HG03439 (cell line): ENCODE measurements at regions not wholly inside any gene's neighbourhood (a gene's known extent, or its start where the extent isn't known, plus 50 kb on each side); places are given as distances from the start of the nearest gene placed in this dataset.
"Not testable (repeated sequence)": the region's sequence is repeated elsewhere in the genome, so short reads cannot be mapped to it uniquely, and the experiment has no call there.

Experiments used
- ATAC-seq: cut with Tn5 transposase; IDR thresholded peaks from one replicate; pipeline ENCODE4 v1.9.1; 2021; ENCODE audit warnings: mild to moderate bottlenecking, moderate library complexity; ENCODE audit not compliant: unreplicated experiment

DNA sequence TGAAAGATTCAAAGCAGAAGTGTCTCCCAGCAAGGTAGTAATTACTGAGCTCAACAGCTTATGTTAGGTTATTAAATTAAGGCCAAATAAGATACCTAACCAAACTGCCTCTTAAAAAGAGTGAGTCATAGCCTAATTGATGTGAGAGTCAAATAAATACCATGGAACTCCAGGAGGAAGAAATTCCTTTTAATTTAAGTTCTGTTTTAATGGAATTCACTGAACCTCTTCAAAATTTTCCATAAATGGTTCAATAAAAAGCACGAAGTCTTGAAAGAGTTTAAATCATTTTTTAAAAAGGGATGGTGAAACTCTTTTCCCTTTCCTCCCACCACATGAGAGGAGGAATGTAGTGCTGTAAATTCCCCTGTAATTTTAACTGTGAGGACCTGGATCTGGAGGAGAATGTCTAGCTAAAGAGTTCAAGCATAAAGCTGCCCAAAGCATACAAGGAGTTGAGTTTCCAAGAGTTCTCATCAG, 180.8 kb upstream of the MMADHC start:
- ATAC-seq = no peak

DNA sequence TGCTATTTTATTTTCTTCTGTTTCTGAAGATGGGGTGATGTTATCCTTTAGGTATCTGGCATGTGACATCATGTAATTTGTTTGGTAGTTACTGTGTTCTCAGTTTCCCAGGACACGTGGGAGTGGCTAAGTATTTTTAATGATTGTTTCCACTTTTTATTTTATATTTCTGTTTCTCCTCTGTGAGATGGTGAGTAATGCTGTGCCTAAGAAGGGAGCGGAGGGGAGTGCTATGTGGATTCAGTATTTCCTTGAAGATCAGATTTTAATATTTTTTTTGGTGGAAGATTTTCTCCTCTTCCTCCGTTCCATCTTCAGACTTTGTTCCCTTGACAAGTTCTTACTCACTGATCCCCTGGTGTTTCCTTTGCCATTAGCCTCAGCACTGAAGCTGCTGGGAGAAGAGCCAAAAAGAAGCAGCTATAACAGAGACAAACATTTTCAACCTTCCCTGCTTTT, 180.0 kb upstream of the MMADHC start:
- ATAC-seq = no peak

DNA sequence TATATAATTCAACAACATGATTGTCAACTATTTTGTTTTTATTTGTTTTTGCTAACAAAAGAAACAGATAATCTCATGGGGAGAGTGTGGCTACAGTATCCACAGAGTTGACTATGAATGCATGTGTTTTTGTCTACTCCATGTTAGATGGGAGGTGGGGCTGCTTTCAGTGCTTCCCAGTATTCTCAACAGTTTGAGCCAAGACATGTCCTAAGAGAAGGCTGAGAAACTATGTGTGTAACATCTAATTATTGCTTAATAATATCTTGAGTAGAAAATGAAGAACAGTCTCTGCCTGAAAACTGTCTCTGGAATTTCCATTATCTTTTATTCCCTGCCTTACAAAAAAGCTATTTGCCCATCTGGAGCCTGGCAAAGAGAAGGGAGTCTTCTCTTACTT, 178.8 kb upstream of the MMADHC start:
- ATAC-seq = no peak

DNA sequence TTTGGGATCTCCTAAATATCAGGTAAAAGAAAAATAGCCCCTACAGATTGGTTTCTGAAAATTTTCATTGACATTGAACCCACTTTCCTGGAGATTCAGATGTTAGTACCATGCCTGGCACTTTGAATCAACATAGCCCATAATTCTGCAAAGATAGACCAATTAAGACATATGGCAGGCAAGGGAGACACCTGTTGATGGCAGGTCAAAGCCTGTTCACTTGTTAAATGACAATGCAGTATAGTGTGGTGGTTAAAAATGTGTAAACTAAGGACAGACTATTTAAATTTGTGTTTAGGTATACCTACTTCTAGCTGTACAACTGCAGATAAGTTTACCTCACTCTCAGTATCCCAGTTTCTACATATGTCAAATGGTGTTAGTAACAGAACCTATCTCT, 178.1 kb upstream of the MMADHC start:
- no peak for ATAC-seq

DNA sequence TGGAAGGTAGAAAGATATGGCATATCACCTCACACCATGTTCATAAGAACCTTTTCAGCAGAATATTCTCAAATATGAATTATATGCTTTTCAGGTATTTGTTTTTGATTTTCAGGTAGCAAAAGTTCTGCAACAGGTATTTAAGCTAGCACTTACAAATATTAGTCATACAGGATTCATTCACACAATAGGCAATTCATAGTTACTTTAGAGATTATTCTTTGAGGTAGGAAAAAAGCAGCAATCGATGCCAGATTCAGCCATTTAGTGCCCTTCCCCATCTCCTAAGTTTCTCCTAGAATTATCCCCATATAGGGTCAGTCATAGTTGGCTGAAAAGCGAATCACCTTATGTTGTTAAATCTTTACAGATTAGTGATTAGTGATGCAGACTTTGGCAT, 177.4 kb upstream of the MMADHC start:
- no peak for ATAC-seq

DNA sequence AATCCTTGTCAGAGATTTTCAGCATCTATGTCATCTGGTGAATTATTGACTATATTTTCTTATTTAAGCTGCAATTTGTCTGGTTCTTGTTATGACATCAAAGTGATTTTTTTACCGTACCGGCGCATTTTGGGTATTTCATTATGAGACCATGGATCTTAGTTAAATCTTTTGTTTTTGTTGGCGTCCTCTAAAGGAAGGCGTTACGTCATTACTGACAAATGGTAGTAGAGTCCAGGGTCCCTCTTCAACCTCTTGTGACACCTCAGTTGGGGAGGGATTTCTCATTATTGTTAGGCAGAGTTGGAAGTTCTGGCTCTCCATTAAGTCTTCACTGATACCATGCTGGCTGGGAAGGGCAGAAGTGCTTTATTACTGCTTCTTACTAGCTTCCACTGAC, 175.8 kb upstream of the MMADHC start:
- ATAC-seq = no peak

DNA sequence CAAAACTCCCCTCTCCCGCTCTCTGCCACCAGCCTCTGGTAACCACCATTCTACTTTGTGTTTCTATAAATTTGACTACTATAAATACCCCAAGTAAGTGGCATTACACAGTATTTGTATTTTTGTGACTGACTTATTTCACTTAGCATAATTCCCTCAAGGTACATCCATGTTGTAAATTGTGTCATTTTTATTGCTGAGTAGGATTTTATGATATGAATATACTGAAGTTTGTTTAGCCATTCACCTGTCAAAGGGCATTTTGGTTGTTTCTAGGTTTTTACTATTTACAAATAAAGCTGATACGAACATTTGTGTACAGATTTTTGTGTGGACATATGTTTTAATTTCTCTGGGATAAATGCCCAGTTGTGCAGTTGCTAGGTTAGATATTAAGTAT, 174.0 kb upstream of the MMADHC start:
- no peak for ATAC-seq

DNA sequence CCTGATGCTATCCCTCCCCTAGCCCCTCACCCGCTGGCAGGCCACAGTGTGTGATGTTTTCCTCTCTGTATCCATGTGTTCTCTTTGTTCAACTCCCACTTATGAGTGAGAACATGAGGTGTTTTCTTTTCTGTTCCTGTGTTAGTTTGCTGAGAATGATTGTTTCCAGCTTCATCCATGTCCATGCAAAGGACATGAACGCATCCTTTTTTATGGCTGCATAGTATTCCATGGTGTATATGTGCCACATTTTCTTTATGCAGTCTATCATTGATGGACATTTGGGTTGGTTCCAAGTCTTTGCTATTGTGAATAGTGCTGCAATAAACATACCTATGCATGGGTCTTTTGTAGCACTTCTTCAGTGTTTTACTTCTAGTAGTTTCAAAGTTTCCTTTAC, 171.8 kb upstream of the MMADHC start:
- ATAC-seq = not testable (repeated sequence)

DNA sequence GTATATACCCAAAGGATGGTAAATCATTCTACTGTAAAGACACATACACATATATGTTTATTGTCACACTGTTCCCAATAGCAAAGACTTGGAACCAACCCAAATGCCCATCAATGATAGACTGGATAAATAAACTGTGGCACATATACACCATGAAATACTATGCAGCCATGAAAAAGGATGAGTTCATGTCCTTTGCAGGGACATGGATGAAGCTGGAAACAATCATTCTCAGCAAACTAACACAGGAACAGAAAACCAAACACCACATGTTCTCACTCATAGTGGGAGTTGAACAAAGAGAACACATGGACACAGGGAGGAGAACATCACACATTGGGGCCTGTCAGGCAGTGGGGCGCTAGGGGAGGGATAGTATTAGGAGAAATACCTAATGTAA, 167.1 kb upstream of the MMADHC start:
- ATAC-seq = not testable (repeated sequence)

DNA sequence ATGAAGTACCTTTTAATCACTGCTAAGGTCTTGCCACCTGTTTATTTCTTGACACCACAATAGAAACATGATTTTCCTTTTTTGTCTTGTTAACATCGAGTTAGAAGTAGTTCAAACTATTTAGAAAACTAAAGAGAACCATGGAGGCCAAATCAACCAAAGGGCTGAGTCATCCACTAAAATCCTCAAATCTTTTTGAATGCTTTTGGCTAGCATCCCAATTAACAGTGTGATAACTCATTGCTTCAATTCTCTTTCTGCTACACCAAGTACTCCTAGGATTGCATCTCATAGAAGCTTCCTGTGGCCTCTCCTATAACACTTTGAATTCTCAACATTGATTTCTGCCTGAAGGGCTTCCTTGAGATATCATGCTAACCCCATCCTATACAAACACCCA, 159.9 kb upstream of the MMADHC start:
- no peak for ATAC-seq

DNA sequence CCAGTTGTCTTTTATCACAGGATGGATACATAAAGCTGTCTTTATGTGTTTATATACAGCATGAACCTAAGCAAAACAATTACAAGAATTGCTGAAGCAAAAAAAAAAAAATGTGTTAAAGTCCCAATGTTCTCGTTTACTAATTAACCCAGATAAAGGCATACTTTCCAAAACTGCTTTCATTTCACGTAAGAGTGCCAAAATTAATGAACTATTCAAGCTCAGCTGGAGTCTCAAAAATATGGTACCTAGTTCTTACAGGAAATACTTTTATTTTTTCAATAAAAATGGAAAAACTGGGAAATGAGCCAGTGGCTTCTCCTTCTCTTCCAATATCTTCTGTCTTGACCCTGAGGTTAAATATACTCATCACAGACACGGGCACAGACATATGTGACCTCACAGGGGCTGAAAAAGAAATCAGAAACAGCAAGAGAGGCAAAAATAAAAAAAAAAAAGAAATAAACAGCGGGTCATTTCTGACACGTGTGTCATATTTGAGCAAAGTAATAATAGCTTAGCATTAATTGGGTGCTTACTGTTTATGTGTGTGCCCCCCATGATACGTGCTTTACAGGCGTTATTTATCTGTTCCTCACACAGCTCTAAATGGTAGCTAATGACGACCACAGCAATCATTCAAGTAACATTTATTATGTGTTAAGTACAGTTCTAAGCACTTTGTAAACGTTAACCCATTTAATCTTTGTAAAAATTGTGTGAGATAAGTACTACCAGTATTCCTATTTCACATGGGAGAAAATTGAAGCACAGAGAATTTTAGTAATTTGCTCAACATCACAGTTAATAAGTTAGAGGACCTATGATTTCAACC, 158.0 kb upstream of the MMADHC start:
- ATAC-seq = no peak

DNA sequence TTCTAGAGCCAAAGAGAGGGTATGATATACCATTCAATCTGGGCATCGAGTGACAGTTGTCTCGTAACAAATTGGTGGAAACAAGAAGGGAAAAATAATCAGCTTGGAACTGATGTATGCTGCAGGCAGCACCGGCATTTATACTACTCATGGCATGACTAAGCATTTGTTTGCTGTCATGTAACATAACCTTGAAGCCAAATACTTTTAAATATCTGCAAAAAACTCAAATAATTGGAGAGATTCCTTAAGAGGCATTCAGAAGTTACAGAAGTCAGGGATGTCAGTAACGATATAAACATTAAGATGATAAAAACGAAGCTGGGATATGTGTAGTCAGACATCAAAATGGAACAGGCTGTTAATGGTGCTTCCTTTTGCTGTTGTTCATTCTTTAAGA, 157.3 kb upstream of the MMADHC start:
- no peak for ATAC-seq

DNA sequence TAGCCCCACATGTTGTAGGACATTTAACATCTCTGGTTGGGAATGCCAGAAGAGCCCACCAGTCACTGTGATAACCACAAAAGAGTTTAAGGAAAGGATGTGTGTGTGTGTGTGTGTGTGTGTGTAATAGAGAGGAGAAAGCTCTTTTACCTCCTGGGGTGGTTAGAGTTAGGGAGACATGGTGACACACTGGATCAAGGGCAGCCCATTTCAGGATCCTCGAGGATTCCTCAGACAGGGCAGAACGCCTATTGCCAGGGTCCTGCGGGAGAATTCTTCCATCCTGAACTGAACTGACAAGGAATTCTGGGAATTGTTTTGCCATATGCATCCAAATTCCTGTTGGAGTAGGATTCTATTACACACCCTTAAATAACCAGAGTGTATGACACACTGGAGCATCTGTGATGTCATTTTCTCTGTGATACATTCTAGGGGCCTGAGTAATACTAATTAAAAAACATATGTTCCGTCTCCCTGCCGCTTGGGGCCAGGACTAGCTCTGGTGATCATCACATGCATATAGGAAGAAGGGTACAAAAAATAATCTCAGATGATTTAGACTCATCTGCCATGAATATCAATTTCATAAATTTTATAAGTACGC, 156.4 kb upstream of the MMADHC start:
- ATAC-seq = no peak

DNA sequence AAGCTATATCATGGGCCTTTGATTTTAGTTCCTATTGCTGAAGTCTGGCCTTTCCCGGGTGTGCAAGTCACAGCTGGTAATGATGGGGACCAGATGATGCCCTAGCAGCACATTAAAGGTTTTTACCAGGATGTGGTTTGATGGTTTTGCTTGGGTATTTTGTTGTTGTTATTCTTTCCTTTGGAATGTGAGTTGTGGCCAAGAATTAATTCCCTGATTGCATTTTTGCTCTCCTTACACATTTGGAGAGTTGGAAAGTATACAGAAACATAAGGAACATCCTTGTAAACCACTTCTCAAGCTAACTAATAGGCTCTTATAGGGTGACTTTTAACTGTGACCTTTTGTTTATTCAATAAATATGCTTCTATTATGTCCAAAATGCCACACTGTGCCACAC, 154.1 kb upstream of the MMADHC start:
- no peak for ATAC-seq

DNA sequence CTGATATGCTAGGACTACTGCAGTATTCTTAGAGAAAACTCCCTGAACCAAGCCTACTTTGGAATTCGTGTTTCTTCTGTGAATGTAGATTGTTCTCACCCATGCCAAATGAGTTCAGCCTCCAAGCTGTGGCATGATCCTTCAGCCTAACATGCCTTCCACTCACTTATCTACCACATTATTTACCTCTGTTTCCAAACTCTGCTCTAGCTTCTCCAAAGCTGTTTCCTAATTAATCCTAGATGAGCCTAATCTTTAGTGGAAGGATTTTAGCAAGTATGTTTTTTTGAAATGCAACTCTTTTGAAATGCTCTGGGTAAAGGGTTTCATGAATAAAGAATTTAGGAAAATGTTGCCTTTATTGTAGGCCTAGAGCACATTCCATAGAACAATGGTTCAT, 152.9 kb upstream of the MMADHC start:
- no peak for ATAC-seq

DNA sequence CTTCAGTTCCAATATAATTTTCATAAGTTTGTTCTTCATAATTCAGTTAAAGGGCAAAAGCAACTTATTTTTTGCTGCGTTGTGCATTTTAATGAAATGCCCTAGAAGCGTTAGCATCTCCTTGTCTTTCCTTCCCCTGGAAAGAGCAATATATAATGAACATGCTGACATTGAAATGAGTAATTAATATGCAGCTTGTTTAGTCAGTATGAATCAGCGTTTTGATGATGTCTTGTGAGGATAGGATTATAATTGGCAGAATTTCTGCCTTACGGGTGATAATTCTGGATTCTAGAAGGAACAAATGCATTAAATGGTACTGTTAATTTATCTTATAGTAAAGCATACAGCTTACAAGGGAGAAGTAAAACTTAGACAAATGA, 152.3 kb upstream of the MMADHC start:
- ATAC-seq = no peak

DNA sequence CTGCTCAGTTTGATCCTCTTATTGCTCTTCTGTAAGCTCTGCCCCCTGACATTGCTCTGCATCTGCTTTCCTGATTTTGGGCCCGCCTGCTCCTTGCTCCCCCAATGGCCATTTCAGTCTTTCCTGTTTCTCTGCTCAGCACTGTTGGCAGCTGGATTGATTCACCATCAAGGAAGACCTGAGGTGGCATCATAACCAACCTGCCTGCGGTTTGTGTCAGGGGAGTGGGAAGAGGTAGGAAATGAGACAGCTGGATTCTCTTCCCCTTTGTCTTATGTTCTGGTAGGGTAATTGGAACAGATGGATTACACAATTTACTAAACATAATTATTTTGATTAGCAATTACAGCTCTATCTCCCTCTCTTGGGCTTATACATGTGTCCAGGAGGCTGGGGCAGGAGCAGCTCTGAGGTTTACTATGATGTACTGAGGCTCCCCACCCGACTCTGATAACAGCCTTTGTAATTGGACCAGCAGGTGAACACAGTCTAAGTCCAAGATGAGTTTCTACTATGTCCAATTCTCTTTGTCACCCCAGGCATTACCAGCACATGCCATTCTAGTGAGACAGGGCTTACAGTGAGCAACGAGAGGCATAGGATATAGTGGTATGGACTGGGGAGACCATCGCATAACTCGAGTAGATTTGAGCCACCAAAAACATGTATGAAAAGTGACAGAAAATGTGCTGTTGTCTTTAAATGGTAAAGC, 151.8 kb upstream of the MMADHC start:
- ATAC-seq = no peak

DNA sequence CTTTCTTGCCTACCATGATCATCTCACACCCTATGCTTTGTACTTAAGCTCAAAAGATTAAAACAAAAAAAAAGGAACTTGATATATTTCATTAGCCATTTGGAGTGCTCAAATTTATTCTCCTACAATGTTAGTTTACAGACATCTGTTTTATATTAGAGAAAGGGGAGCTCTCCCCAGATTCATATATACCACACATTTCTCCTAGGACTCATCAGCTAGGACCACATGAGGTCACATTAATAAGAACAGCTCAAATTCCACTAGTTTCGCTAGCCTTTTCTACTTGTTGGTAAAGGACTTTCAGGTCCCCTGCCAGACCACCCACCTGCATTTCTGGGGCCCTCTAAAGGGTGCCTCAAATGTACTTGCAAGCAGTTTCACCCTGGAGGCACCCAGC, 151.2 kb upstream of the MMADHC start:
- no peak for ATAC-seq

DNA sequence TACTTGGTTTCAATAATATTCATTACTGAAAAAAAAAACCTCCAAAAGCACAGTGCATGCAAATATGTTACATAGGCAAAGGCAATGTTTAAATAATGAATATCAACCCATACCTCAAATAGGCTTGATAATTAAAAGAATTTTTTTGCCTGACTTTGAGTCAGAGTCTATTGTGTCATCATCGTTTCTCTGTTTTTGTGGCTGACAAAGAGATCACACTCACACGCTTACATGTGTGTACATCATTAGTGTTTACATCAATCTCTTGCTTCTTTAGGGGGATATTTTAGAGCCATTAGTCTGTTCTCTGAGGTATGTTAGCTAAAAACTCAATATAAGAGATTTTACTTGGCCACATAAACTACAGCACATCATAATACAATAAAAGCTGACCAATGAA, 150.3 kb upstream of the MMADHC start:
- no peak for ATAC-seq

DNA sequence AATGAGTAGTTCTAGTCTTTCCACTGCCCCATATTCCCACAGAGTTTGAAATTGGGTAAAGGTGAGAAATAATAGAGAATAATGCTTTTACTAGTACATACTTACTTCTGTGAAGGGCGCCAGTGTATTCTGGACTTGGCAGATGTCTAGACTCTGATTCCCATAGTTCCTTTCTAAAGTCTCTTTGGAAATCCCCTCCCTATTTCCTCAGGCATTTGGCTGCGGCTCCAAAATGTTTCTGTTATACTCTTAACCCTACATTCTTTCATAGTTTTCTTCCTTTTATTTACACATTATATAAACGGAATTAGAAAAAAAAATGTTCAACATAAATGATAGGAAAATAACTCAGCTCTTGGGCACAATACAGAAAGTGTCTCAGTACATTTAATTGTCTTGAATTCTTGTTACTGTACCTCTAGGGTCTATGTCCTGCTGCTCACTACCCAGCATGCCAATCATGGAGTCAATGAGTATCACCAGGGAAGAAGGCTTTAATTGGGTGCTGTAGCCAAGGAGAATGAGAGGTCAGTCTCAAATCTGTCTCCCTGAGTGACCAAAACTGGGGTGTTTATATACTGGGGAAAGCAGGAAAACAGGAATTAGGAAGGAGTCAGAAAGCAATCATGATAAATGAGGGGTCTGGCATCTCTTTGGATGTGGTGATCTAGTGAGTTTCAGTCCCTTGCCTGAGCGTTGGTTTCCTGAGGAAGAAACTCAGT, 147.8 kb upstream of the MMADHC start:
- ATAC-seq = no peak
